ENCODE measurements at regions not wholly inside any gene's neighbourhood (a gene's known extent, or its start where the extent isn't known, plus 50 kb on each side); places are given as distances from the start of the nearest gene placed in this dataset.

- Histone ChIP-seq H3K27ac (ENCODE audit: low read depth, low read length) (no peak overlapping the region), H3K9ac (ENCODE audit: low read length) (no peak overlapping the region), H3K4me3 (ENCODE audit: low read length) (no peak overlapping the region), H3K36me3 (ENCODE audit: control insufficient read depth, insufficient read depth, low read length) (no peaks in the 10 kb centered on the region), H3K27me3 (ENCODE audit: control insufficient read depth, insufficient read depth, low read length) (no peaks in the 10 kb centered on the region), H3K4me1 (ENCODE audit: control insufficient read depth, insufficient read depth, low read length) (no peaks in the 10 kb centered on the region)
Measured at GRCh38 chr10:128694851-128695725, 568.9 kb upstream of the MKI67 start.

- no peak overlapping the region for H3K4me3 ChIP-seq (ENCODE audit: low read length)
- H3K9ac ChIP-seq (ENCODE audit: low read length) = no peak overlapping the region
- no peak overlapping the region for H3K27ac ChIP-seq (ENCODE audit: low read depth, low read length)
- H3K27me3 ChIP-seq (ENCODE audit: control insufficient read depth, insufficient read depth, low read length) = no peaks in the 10 kb centered on the region
- no peaks in the 10 kb centered on the region for H3K36me3 ChIP-seq (ENCODE audit: control insufficient read depth, insufficient read depth, low read length)
- H3K4me1 ChIP-seq (ENCODE audit: control insufficient read depth, insufficient read depth, low read length) = no peaks in the 10 kb centered on the region
Measured at GRCh38 chr10:128695931-128696330, 569.7 kb upstream of the MKI67 start.

GRCh38 chr10:128697437-128697836 is 571.2 kb upstream of the MKI67 start:
- no peak overlapping the region for H3K9ac ChIP-seq (ENCODE audit: low read length)
- no peaks in the 10 kb centered on the region for H3K36me3 ChIP-seq (ENCODE audit: control insufficient read depth, insufficient read depth, low read length)
- H3K27ac ChIP-seq (ENCODE audit: low read depth, low read length) = no peak overlapping the region
- H3K4me1 ChIP-seq (ENCODE audit: control insufficient read depth, insufficient read depth, low read length) = no peaks in the 10 kb centered on the region
- H3K27me3 ChIP-seq (ENCODE audit: control insufficient read depth, insufficient read depth, low read length) = no peaks in the 10 kb centered on the region
- H3K4me3 ChIP-seq (ENCODE audit: low read length) = no peak overlapping the region

GRCh38 chr10:128701381-128701780 is 575.2 kb upstream of the MKI67 start:
- no peak overlapping the region for H3K27ac ChIP-seq (ENCODE audit: low read depth, low read length)
- no peak overlapping the region for H3K4me3 ChIP-seq (ENCODE audit: low read length)
- no peak overlapping the region for H3K9ac ChIP-seq (ENCODE audit: low read length)
- no peaks in the 10 kb centered on the region for H3K27me3 ChIP-seq (ENCODE audit: control insufficient read depth, insufficient read depth, low read length)
- no peaks in the 10 kb centered on the region for H3K36me3 ChIP-seq (ENCODE audit: control insufficient read depth, insufficient read depth, low read length)
- H3K4me1 ChIP-seq (ENCODE audit: control insufficient read depth, insufficient read depth, low read length) = no peaks in the 10 kb centered on the region

- no peaks in the 10 kb centered on the region for H3K36me3 ChIP-seq (ENCODE audit: control insufficient read depth, insufficient read depth, low read length)
- no peak overlapping the region for H3K27ac ChIP-seq (ENCODE audit: low read depth, low read length)
- no peak overlapping the region for H3K4me3 ChIP-seq (ENCODE audit: low read length)
- no peak overlapping the region for H3K9ac ChIP-seq (ENCODE audit: low read length)
- no peaks in the 10 kb centered on the region for H3K4me1 ChIP-seq (ENCODE audit: control insufficient read depth, insufficient read depth, low read length)
- no peaks in the 10 kb centered on the region for H3K27me3 ChIP-seq (ENCODE audit: control insufficient read depth, insufficient read depth, low read length)
Measured at GRCh38 chr10:128701837-128702236, 575.6 kb upstream of the MKI67 start.

- no peaks in the 10 kb centered on the region for H3K36me3 ChIP-seq (ENCODE audit: control insufficient read depth, insufficient read depth, low read length)
Measured at GRCh38 chr10:128704716-128705115, 578.5 kb upstream of the MKI67 start.

GRCh38 chr10:128708182-128708581 is 582.0 kb upstream of the MKI67 start:
- Histone ChIP-seq H3K27me3 (ENCODE audit: control insufficient read depth, insufficient read depth, low read length) (no peaks in the 10 kb centered on the region), H3K27ac (ENCODE audit: low read depth, low read length) (no peak overlapping the region), H3K9ac (ENCODE audit: low read length) (no peak overlapping the region), H3K4me1 (ENCODE audit: control insufficient read depth, insufficient read depth, low read length) (no peaks in the 10 kb centered on the region), H3K36me3 (ENCODE audit: control insufficient read depth, insufficient read depth, low read length) (no peaks in the 10 kb centered on the region), H3K4me3 (ENCODE audit: low read length) (no peak overlapping the region)

More at GRCh38 chr10:128704716-128705115, 578.5 kb upstream of the MKI67 start:
- H3K27me3 ChIP-seq (ENCODE audit: control insufficient read depth, insufficient read depth, low read length) = no peaks in the 10 kb centered on the region
- no peak overlapping the region for H3K4me3 ChIP-seq (ENCODE audit: low read length)
- no peak overlapping the region for H3K9ac ChIP-seq (ENCODE audit: low read length)
- H3K27ac ChIP-seq (ENCODE audit: low read depth, low read length) = no peak overlapping the region
- H3K4me1 ChIP-seq (ENCODE audit: control insufficient read depth, insufficient read depth, low read length) = no peaks in the 10 kb centered on the region

GRCh38 chr10:128709686-128710085 is 583.5 kb upstream of the MKI67 start:
- no peaks in the 10 kb centered on the region for H3K4me1 ChIP-seq (ENCODE audit: control insufficient read depth, insufficient read depth, low read length)
- H3K27me3 ChIP-seq (ENCODE audit: control insufficient read depth, insufficient read depth, low read length) = no peaks in the 10 kb centered on the region
- H3K27ac ChIP-seq (ENCODE audit: low read depth, low read length) = no peak overlapping the region
- no peak overlapping the region for H3K4me3 ChIP-seq (ENCODE audit: low read length)
- no peaks in the 10 kb centered on the region for H3K36me3 ChIP-seq (ENCODE audit: control insufficient read depth, insufficient read depth, low read length)
- H3K9ac ChIP-seq (ENCODE audit: low read length) = no peak overlapping the region

GRCh38 chr10:128710098-128710797 is 584.0 kb upstream of the MKI67 start:
- H3K4me1 ChIP-seq (ENCODE audit: control insufficient read depth, insufficient read depth, low read length) = no peaks in the 10 kb centered on the region
- no peaks in the 10 kb centered on the region for H3K27me3 ChIP-seq (ENCODE audit: control insufficient read depth, insufficient read depth, low read length)
- H3K27ac ChIP-seq (ENCODE audit: low read depth, low read length) = no peak overlapping the region
- H3K36me3 ChIP-seq (ENCODE audit: control insufficient read depth, insufficient read depth, low read length) = no peaks in the 10 kb centered on the region
- H3K4me3 ChIP-seq (ENCODE audit: low read length) = no peak overlapping the region
- no peak overlapping the region for H3K9ac ChIP-seq (ENCODE audit: low read length)

GRCh38 chr10:128710798-128711183 is 584.6 kb upstream of the MKI67 start:
- no peak overlapping the region for H3K4me3 ChIP-seq (ENCODE audit: low read length)
- no peak overlapping the region for H3K9ac ChIP-seq (ENCODE audit: low read length)
- H3K4me1 ChIP-seq (ENCODE audit: control insufficient read depth, insufficient read depth, low read length) = no peaks in the 10 kb centered on the region
- H3K27me3 ChIP-seq (ENCODE audit: control insufficient read depth, insufficient read depth, low read length) = no peaks in the 10 kb centered on the region
- H3K36me3 ChIP-seq (ENCODE audit: control insufficient read depth, insufficient read depth, low read length) = no peaks in the 10 kb centered on the region
- H3K27ac ChIP-seq (ENCODE audit: low read depth, low read length) = no peak overlapping the region

- Histone ChIP-seq H3K4me1 (ENCODE audit: control insufficient read depth, insufficient read depth, low read length) (no peaks in the 10 kb centered on the region), H3K4me3 (ENCODE audit: low read length) (no peak overlapping the region), H3K27me3 (ENCODE audit: control insufficient read depth, insufficient read depth, low read length) (no peaks in the 10 kb centered on the region), H3K36me3 (ENCODE audit: control insufficient read depth, insufficient read depth, low read length) (no peaks in the 10 kb centered on the region), H3K27ac (ENCODE audit: low read depth, low read length) (no peak overlapping the region), H3K9ac (ENCODE audit: low read length) (no peak overlapping the region)
Measured at GRCh38 chr10:128711806-128712205, 585.6 kb upstream of the MKI67 start.

- H3K4me3 ChIP-seq (ENCODE audit: low read length) = no peak overlapping the region
- H3K9ac ChIP-seq (ENCODE audit: low read length) = no peak overlapping the region
- H3K4me1 ChIP-seq (ENCODE audit: control insufficient read depth, insufficient read depth, low read length) = no peaks in the 10 kb centered on the region
- no peaks in the 10 kb centered on the region for H3K27me3 ChIP-seq (ENCODE audit: control insufficient read depth, insufficient read depth, low read length)
- H3K27ac ChIP-seq (ENCODE audit: low read depth, low read length) = no peak overlapping the region
- no peaks in the 10 kb centered on the region for H3K36me3 ChIP-seq (ENCODE audit: control insufficient read depth, insufficient read depth, low read length)
Measured at GRCh38 chr10:128712661-128713400, 586.6 kb upstream of the MKI67 start.
